H1 (cell line): ENCODE measurements at regions not wholly inside any gene's neighbourhood (a gene's known extent, or its start where the extent isn't known, plus 50 kb on each side); places are given as distances from the start of the nearest gene placed in this dataset.

Experiments used
- CTCF ChIA-PET: fragments of 300-600 bp; sonication (Branson Sonifier 250); formaldehyde crosslinking; loops from one replicate; lab custom pipeline; 2021; ENCODE audit not compliant: partially characterized antibody; lab: Charles Lee
- POLR2A ChIA-PET: fragments of 300-600 bp; sonication (Branson Sonifier 250); formaldehyde crosslinking; loops from one replicate; lab custom pipeline; 2021; ENCODE audit warnings: inconsistent platforms; ENCODE audit not compliant: partially characterized antibody; lab: Charles Lee
- DNase-seq, 2 experiments: peaks; one replicate each; pipeline versions ENCODE4 v3.0.0 to v3.0.0-alpha.2; 2010 to 2022; ENCODE audit warnings: low spot score in 2 of 2, low read depth in 1 of 2, mixed read lengths in 1 of 2
- FAIRE-seq: peaks from 2 replicates; lab custom pipeline; 2011; peaks lifted over from hg19 to GRCh38; lab: Jason Lieb, UNC
- H2AFZ ChIP-seq: 2 replicates; pipeline ENCODE4 v1.8.1; 2012; ENCODE audit warnings: low read length, inconsistent platforms
- H2AK5ac ChIP-seq: 2 replicates; pipeline ENCODE4 v1.6.1; 2013; ENCODE audit warnings: low read depth, low read length
- H2BK120ac ChIP-seq: replicated peaks from 2 replicates; pipeline ENCODE3; 2013; ENCODE audit warnings: low read depth, low read length, inconsistent platforms
- H2BK12ac ChIP-seq: 2 replicates; pipeline ENCODE4 v1.6.1; 2013; ENCODE audit warnings: low read depth, low read length
- H2BK15ac ChIP-seq: 2 replicates; pipeline ENCODE4 v1.6.1; 2013; ENCODE audit warnings: low read length
- H2BK20ac ChIP-seq: 2 replicates; pipeline ENCODE4 v1.6.1; 2013; ENCODE audit warnings: low read length
- H2BK5ac ChIP-seq: 2 replicates; pipeline ENCODE4 v1.6.1; 2013; ENCODE audit warnings: low read depth, low read length
- H3K14ac ChIP-seq: 2 replicates; pipeline ENCODE4 v1.6.1; 2013; ENCODE audit warnings: inconsistent platforms; ENCODE audit not compliant: insufficient read length
- H3K18ac ChIP-seq: 2 replicates; pipeline ENCODE4 v1.6.1; 2013; ENCODE audit warnings: low read length; ENCODE audit errors: extremely low read depth
- H3K23ac ChIP-seq: 2 replicates; pipeline ENCODE4 v1.6.1; 2013; ENCODE audit warnings: inconsistent platforms; ENCODE audit not compliant: insufficient read length
- H3K23me2 ChIP-seq: 2 replicates; pipeline ENCODE4 v1.6.1; 2013; ENCODE audit warnings: low read depth, low read length
- H3K27ac ChIP-seq: 2 replicates; pipeline ENCODE4 v1.6.1; 2011; ENCODE audit warnings: low read depth, low read length, inconsistent platforms
- H3K27me3 ChIP-seq, 4 experiments: replicated peaks in 1 of 4; 1 replicate in 1 of 4; 2 replicates in 3 of 4; pipeline versions ENCODE4 v1.6.1 to v1.8.1; 2011 to 2013; ENCODE audit warnings: low read length in 3 of 4, mild to moderate bottlenecking in 3 of 4, inconsistent platforms in 2 of 4, mixed read lengths in 2 of 4, moderate library complexity in 1 of 4; ENCODE audit not compliant: control insufficient read depth in 3 of 4, insufficient read depth in 3 of 4; ENCODE audit errors: extremely low read depth in 1 of 4
- H3K36me3 ChIP-seq, 4 experiments: 2 replicates each; pipeline versions ENCODE4 v1.6.1 to v1.8.1; 2011 to 2013; ENCODE audit warnings: mild to moderate bottlenecking in 4 of 4, low read length in 3 of 4, moderate library complexity in 2 of 4, control low read depth in 1 of 4, inconsistent platforms in 1 of 4; ENCODE audit not compliant: insufficient read depth in 4 of 4, control insufficient read depth in 2 of 4
- H3K4ac ChIP-seq: replicated peaks from 2 replicates; pipeline ENCODE3; 2013; ENCODE audit warnings: low read length, low read depth, mixed read lengths, inconsistent platforms; ENCODE audit not compliant: insufficient read length
- H3K4me1 ChIP-seq, 4 experiments: replicated peaks in 1 of 4; 1 replicate in 1 of 4; 2 replicates in 3 of 4; pipeline versions ENCODE4 v1.6.1 to v1.8.1; 2011 to 2013; ENCODE audit warnings: low read length in 3 of 4, inconsistent platforms in 2 of 4, mixed read lengths in 1 of 4; ENCODE audit not compliant: insufficient read depth in 4 of 4, control insufficient read depth in 3 of 4
- H3K4me2 ChIP-seq, 2 experiments: 2 replicates each; pipeline versions ENCODE4 v1.6.1 to v1.8.1; 2011 to 2013; ENCODE audit warnings: low read depth in 2 of 2, low read length in 2 of 2, control low read depth in 1 of 2, inconsistent platforms in 1 of 2, mild to moderate bottlenecking in 1 of 2; ENCODE audit not compliant: insufficient read depth in 1 of 2
- H3K4me3 ChIP-seq, 4 experiments: fragments of 200-600, 300-600 bp in 1 of 4; sonication (generic), shearing (Covaris generic), sonication (Bioruptor Twin) in 1 of 4; 2 replicates each; pipeline versions ENCODE4 v1.5.1 to v1.8.1; 2011 to 2016; ENCODE audit warnings: low read length in 4 of 4, low read depth in 3 of 4, control low read depth in 2 of 4, inconsistent platforms in 2 of 4, mild to moderate bottlenecking in 2 of 4, mixed read lengths in 1 of 4, moderate library complexity in 1 of 4; ENCODE audit not compliant: insufficient read depth in 2 of 4; ENCODE audit errors: extremely low read depth in 1 of 4
- H3K56ac ChIP-seq: replicated peaks from 2 replicates; pipeline ENCODE3; 2013; ENCODE audit warnings: low read depth, mild to moderate bottlenecking, mixed read lengths, low read length, inconsistent platforms; ENCODE audit not compliant: insufficient read length
- H3K79me1 ChIP-seq: 2 replicates; pipeline ENCODE4 v1.6.1; 2013; ENCODE audit warnings: low read depth, low read length, control low read depth
- H3K79me2 ChIP-seq, 2 experiments: 2 replicates each; pipeline versions ENCODE4 v1.6.1 to v1.8.1; 2012 to 2013; ENCODE audit warnings: low read length in 2 of 2, mild to moderate bottlenecking in 2 of 2, inconsistent platforms in 1 of 2; ENCODE audit not compliant: insufficient read depth in 2 of 2, control insufficient read depth in 1 of 2
- H3K9ac ChIP-seq, 4 experiments: replicated peaks in 1 of 4; 1 replicate in 1 of 4; 2 replicates in 3 of 4; pipeline versions ENCODE4 v1.6.1 to v1.8.1; 2011 to 2013; ENCODE audit warnings: low read depth in 3 of 4, low read length in 3 of 4, control low read depth in 2 of 4, mild to moderate bottlenecking in 2 of 4, moderate library complexity in 2 of 4, inconsistent platforms in 1 of 4; ENCODE audit errors: extremely low read depth in 1 of 4
- H3K9me3 ChIP-seq, 2 experiments: 2 replicates each; pipeline versions ENCODE4 v1.6.1 to v1.8.1; 2012 to 2013; ENCODE audit warnings: mild to moderate bottlenecking in 2 of 2, moderate library complexity in 2 of 2, control low read depth in 1 of 2, inconsistent platforms in 1 of 2, low read depth in 1 of 2, low read length in 1 of 2, mixed read lengths in 1 of 2; ENCODE audit not compliant: insufficient read depth in 2 of 2
- H4K20me1 ChIP-seq, 2 experiments: replicated peaks in 1 of 2; 2 replicates each; pipeline versions ENCODE3 to v1.8.1; 2011 to 2013; ENCODE audit warnings: inconsistent platforms in 2 of 2, low read length in 2 of 2, mild to moderate bottlenecking in 1 of 2; ENCODE audit not compliant: insufficient read depth in 2 of 2, control insufficient read depth in 1 of 2
- H4K5ac ChIP-seq: 2 replicates; pipeline ENCODE4 v1.6.1; 2013; ENCODE audit warnings: low read length, low read depth, mixed read lengths, inconsistent platforms; ENCODE audit not compliant: insufficient read length
- H4K8ac ChIP-seq: 2 replicates; pipeline ENCODE4 v1.8.0; 2013; ENCODE audit warnings: mild to moderate bottlenecking, moderate library complexity, low read length, inconsistent platforms; ENCODE audit not compliant: insufficient read depth; ENCODE audit errors: extremely low read depth
- H4K91ac ChIP-seq: replicated peaks from 2 replicates; pipeline ENCODE3; 2013; ENCODE audit warnings: low read length, mixed read lengths, inconsistent platforms; ENCODE audit not compliant: insufficient read length
- BCL11A ChIP-seq, 2 experiments: IDR thresholded peaks; one replicate each; pipeline ENCODE4 v1.6.1; 2011; ENCODE audit warnings: low read depth in 2 of 2, low read length in 2 of 2, mild to moderate bottlenecking in 2 of 2
- CBX8 ChIP-seq: fragments of 300-800, 300-1000 bp; sonication (generic); IDR thresholded peaks from 2 replicates; pipeline ENCODE4 v1.7.1; 2016; ENCODE audit warnings: low read depth, low read length, borderline replicate concordance
- CEBPB ChIP-seq: IDR thresholded peaks from 2 replicates; pipeline ENCODE4 v1.6.1; 2012; ENCODE audit warnings: low read depth, low read length
- GABPA ChIP-seq: IDR thresholded peaks from 2 replicates; pipeline ENCODE4 v1.6.1; 2011; ENCODE audit warnings: mild to moderate bottlenecking, low read length, moderate library complexity, borderline replicate concordance; ENCODE audit not compliant: insufficient read depth
- HDAC2 ChIP-seq, 2 experiments: fragments of 300-600 bp in 1 of 2; sonication (generic) in 1 of 2; IDR thresholded peaks; 2 replicates each; pipeline ENCODE4 v1.6.1; 2011 to 2012; ENCODE audit warnings: low read depth in 2 of 2, low read length in 2 of 2, mild to moderate bottlenecking in 2 of 2, moderate library complexity in 2 of 2, borderline replicate concordance in 1 of 2, inconsistent platforms in 1 of 2
- KDM4A ChIP-seq: IDR thresholded peaks from one replicate; pipeline ENCODE4 v1.7.1; 2012; ENCODE audit warnings: low read depth, mild to moderate bottlenecking, moderate library complexity, low read length, inconsistent platforms; ENCODE audit not compliant: severe bottlenecking
- KDM5A ChIP-seq: fragments of 200-600 bp; IDR thresholded peaks from 2 replicates; pipeline ENCODE4 v1.7.1; 2012; ENCODE audit warnings: mild to moderate bottlenecking, low read length, inconsistent platforms, mixed read lengths
- RXRA ChIP-seq: IDR thresholded peaks from 2 replicates; pipeline ENCODE4 v1.6.1; 2011; ENCODE audit warnings: low read depth, mild to moderate bottlenecking, low read length, moderate library complexity; ENCODE audit not compliant: insufficient read depth
- SIRT6 ChIP-seq: IDR thresholded peaks from one replicate; pipeline ENCODE4 v1.7.1; 2012; ENCODE audit warnings: low read length, inconsistent platforms
- SP4 ChIP-seq: IDR thresholded peaks from 2 replicates; pipeline ENCODE4 v1.6.1; 2012; ENCODE audit warnings: low read length, inconsistent platforms
- TBP ChIP-seq: IDR thresholded peaks from 2 replicates; pipeline ENCODE4 v1.6.1; 2011; ENCODE audit warnings: low read depth, low read length, improper control_type of control experiment
- ZNF274 ChIP-seq: IDR thresholded peaks from 2 replicates; pipeline ENCODE4 v1.7.0; 2012; ENCODE audit warnings: low read length, borderline replicate concordance; ENCODE audit errors: extremely low read depth
- WGBS, 2 experiments: shearing (Covaris generic) in 1 of 2; methylation state at CpG; one replicate each; pipeline versions ENCODE4 v1.1.6 to v1.1.7; 2013 to 2015; ENCODE audit warnings: low lambda C conversion rate in 2 of 2, mixed read lengths in 2 of 2, inconsistent platforms in 1 of 2, low coverage in 1 of 2, missing lambda C conversion rate in 1 of 2; ENCODE audit not compliant: insufficient replicate concordance in 2 of 2, insufficient coverage in 1 of 2, insufficient read length in 1 of 2; ENCODE audit errors: extremely low coverage in 1 of 2, missing lambda C conversion rate in 1 of 2; 5-methylcytosine and 5-hydroxymethylcytosine counted together
- TF ChIP-seq, protein P1 (sequence below): IDR thresholded peaks from 2 replicates; pipeline ENCODE4 v1.6.1; 2012; ENCODE audit warnings: inconsistent platforms
- TF ChIP-seq, protein P2 (sequence below): IDR thresholded peaks from 2 replicates; pipeline ENCODE4 v1.6.1; 2011; ENCODE audit warnings: low read depth, mild to moderate bottlenecking, low read length; ENCODE audit not compliant: insufficient read depth

DNA sequence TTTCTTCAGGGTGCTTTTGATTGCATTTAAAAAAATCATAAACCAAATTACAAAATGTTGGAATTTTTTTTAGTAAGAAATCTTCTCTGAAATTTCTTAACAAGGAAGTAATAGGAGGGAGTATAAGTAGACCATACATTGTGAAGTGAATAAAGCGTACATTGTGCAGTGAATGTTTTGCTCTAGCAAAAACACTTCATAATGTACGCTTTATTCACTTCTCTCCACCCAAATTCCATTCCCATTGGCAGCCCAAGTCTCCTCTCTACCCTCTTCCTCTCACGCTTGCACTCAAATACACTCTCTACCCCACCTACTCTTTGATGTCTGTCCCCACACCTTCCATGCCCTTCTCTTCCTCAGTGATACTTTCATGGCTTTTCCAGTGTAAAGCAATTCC lies 241.0 kb downstream of the PPP1R3A start:
- DNase-seq = no peak
- Histone ChIP-seq H3K9ac (no peak overlapping the region), H2AFZ (no peak overlapping the region), H3K36me3 (no peaks in the 10 kb centered on the region; a peak in 2 of 8 replicates), H3K9me3 (peaks cover 9 to 17% of the 10 kb centered on the region in 2 experiments; a peak in 2 of 4 replicates), H3K27ac (no peak overlapping the region), H4K5ac (no peak overlapping the region), H4K20me1 (no peaks in the 10 kb centered on the region), H2BK20ac (no peak overlapping the region), H3K4me2 (no peak overlapping the region), H2BK120ac (no peak overlapping the region), H4K8ac (no peak overlapping the region), H3K79me1 (no peaks in the 10 kb centered on the region), H3K27me3 (no peaks in the 10 kb centered on the region), H3K4me1 (no peaks in the 10 kb centered on the region), H3K18ac (no peak overlapping the region), H3K56ac (no peak overlapping the region), H3K14ac (no peak overlapping the region), H2BK15ac (no peak overlapping the region), H3K4ac (no peak overlapping the region), H2BK12ac (no peak overlapping the region), H3K4me3 (no peak overlapping the region), H3K23me2 (no peaks in the 10 kb centered on the region; the same call in 1 of the 2 replicates), H3K79me2 (no peaks in the 10 kb centered on the region), H4K91ac (no peak overlapping the region), H2AK5ac (no peak overlapping the region), H3K23ac (no peak overlapping the region), H2BK5ac (no peak overlapping the region)
- FAIRE-seq = no peak
- 77 to 100% methylated on average over 1 to 3 of the region's 3 CpGs for WGBS, 2 experiments
- ChIA-PET CTCF (no interaction called here), POLR2A (no interaction called here)
- TF ChIP-seq RXRA = no peak
- no peak for TF ChIP-seq SP4
- TF ChIP-seq GABPA = no peak
- no peak for TF ChIP-seq KDM4A
- TF ChIP-seq BCL11A (IDR thresholded peaks at IDR 0.05; ENCODE audit: low read depth in 2 of 2, low read length in 2 of 2) = no peak
- TF ChIP-seq HDAC2 (IDR thresholded peaks at IDR 0.05; ENCODE audit: borderline replicate concordance in 1 of 2, low read depth in 2 of 2, low read length in 2 of 2) = no peak
- TF ChIP-seq, protein P1, sequence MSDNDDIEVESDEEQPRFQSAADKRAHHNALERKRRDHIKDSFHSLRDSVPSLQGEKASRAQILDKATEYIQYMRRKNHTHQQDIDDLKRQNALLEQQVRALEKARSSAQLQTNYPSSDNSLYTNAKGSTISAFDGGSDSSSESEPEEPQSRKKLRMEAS = no peak
- TF ChIP-seq, protein P2, sequence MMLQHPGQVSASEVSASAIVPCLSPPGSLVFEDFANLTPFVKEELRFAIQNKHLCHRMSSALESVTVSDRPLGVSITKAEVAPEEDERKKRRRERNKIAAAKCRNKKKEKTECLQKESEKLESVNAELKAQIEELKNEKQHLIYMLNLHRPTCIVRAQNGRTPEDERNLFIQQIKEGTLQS = no peak
- no peak for TF ChIP-seq TBP
- no peak for TF ChIP-seq KDM5A
- TF ChIP-seq CEBPB = no peak
- TF ChIP-seq CBX8 = no peak
- no peak for TF ChIP-seq ZNF274
- TF ChIP-seq SIRT6 = no peak
